Dedifferentiated amniotic fluid mesenchymal stem cell (primary cell): ENCODE measurements at regions not wholly inside any gene's neighbourhood (a gene's known extent, or its start where the extent isn't known, plus 50 kb on each side); places are given as distances from the start of the nearest gene placed in this dataset.
A peak's percentile ranks its signal among the peaks of the same experiment; 100 is the strongest.
"Not testable (repeated sequence)": the region's sequence is repeated elsewhere in the genome, so short reads cannot be mapped to it uniquely, and the experiment has no call there.

ENCODE experiments used
- DNase-seq: peaks from one replicate; pipeline ENCODE4 v3.0.0-alpha.2; 2016; ENCODE audit errors: extremely low spot score

GRCh38 chr6:21334651-21335050, 258.9 kb upstream of the SOX4 start:
- DNase-seq = no peak

DNA sequence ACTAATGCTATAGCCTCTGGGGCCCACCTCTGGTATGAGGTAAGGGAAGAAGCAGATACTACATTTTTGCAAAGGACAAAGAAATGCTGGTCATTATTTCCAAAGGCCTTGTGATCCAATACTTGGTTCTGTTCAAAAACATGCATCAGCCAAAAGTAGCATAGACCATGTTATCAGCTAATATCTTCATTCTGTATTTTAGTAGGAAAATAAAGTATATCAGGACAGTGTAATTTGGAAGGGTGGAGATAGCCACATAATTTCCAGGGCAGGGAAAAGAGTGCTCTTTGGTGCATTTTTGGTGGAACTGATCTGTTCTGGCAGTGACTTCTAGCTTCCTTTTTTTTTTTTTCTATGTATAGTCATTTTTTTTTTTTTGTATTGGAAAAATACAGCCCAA, 258.0 kb upstream of the SOX4 start:
- DNase-seq = no peak

- DNase-seq = no peak
Observed at GRCh38 chr6:21337263-21337662, 256.3 kb upstream of the SOX4 start.

- no peak for DNase-seq
Observed at GRCh38 chr6:21340573-21340972, 253.0 kb upstream of the SOX4 start.

DNA sequence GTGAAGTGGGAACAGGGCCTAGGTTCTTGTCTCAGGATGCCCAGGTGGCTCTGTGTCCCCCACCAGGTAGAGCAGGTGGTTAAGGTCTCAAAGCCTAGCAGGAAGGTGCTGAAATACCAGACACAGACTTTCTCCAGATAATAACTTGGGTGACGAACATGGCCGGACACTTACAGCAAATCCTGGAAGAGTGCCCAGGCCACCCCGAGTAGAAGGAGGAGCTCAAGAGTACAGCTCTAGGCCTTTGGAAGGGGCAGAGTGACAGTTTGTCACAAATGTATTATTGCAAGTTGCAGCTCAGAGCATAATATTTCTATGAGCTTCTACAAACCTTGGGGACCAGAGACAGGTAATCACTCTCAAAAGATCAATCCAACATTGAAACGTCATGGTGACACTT, 251.6 kb upstream of the SOX4 start:
- no peak for DNase-seq

DNA sequence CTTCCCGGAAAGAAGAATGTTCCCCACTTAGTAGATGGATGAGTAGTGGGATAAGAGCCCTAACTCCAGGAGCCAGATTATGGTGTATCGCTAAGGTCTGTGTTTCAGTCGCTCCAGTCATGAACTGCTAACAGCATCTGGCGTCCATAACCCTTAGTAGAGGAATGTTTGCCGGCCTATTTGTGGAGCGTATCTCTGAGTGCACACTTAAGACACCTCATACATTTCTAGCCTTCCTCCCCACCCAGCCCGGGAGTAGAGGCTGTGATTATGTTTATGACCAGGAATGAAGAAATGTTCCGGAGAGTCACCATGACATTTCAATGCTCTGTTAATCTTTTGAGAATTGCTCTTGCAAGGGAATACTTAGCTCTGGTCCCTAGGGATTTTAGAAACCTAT, 251.1 kb upstream of the SOX4 start:
- no peak for DNase-seq

- DNase-seq = not testable (repeated sequence)
Observed at GRCh38 chr6:21345704-21346103, 247.8 kb upstream of the SOX4 start.

DNA sequence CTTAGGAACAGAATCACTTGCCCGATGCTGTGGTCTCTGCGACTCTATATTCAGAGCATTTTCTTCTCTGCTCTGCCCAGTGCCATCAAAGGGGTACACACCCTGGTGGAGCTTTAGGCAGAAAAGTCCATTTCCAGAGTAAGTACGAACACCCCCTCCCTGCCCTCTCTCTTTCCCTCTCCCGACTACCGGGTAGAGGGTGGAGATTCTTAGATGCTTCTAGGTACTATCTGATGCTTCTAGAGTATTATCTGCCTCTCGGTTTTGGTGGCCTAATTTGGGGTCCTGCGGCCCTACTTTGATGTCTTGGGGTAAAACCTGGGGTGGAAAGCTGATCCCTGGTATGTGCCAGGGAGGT, 245.4 kb upstream of the SOX4 start:
- DNase-seq = no peak

- DNase-seq = peak; percentile 63
Observed at GRCh38 chr6:21348504-21349195, 244.9 kb upstream of the SOX4 start.

GRCh38 chr6:21349834-21350233, 243.7 kb upstream of the SOX4 start:
- DNase-seq = no peak

GRCh38 chr6:21350926-21351325, 242.6 kb upstream of the SOX4 start:
- DNase-seq = no peak

DNA sequence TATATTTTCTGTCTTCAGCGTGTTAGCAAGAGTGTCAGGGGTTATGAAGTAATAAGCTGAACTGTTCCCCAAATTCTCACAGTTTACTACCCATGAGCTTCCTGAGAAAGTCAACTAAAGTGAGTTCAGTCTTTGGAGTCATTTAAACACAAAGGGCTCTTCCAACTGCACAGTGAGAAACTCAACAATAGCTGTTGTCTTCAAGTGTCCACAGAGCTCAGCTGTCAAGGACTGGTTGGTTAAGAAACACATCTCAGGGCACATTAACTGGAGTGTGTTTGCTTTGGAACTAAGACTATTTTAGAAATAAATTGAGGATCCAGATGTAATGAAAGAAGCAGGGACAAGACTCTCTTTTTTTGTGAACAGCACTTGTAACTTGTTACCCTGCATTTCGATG, 241.4 kb upstream of the SOX4 start:
- DNase-seq = no peak

- DNase-seq = no peak
Observed at GRCh38 chr6:21354805-21355238, 238.7 kb upstream of the SOX4 start.

GRCh38 chr6:21355638-21356037, 237.9 kb upstream of the SOX4 start:
- DNase-seq = no peak

GRCh38 chr6:21357262-21357661, 236.3 kb upstream of the SOX4 start:
- no peak for DNase-seq

DNA sequence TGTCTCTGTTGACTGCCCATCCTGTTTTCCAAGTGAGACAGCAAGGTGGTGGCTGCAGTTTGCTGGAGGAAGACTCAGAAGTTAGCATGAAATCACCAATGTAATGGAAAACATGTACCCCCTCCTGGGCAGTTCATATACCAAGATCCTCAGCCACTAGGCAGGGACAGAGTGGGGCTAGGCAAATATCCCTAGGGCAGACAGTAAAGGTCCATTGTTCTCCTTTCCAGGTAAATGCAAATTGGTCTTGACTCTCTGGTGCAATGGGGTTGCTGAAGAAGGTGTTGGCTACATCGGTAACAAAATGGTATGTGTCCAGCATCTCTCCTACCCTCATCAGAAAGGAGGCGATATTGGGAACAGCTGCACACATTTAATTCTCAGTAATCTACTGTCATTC, 233.6 kb upstream of the SOX4 start:
- DNase-seq = no peak

DNA sequence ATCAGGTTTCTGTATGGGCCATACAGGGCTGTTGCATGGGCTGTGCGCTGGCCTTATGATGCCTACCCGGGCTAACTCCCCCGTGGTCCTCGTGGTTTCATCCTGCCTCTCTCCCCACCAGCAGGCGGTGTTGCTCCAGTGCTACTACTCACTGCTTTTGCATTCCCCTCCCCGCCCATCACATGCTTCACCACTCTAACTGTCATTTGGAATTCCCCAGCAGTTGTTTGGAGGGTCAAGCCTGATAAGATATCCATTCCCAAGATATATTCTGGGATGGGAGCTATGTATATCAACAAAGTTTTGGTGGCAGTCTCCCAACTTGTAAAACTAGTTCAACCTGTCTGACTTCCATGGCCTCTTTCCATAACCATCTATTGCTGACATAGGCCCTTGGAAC, 233.2 kb upstream of the SOX4 start:
- no peak for DNase-seq

DNA sequence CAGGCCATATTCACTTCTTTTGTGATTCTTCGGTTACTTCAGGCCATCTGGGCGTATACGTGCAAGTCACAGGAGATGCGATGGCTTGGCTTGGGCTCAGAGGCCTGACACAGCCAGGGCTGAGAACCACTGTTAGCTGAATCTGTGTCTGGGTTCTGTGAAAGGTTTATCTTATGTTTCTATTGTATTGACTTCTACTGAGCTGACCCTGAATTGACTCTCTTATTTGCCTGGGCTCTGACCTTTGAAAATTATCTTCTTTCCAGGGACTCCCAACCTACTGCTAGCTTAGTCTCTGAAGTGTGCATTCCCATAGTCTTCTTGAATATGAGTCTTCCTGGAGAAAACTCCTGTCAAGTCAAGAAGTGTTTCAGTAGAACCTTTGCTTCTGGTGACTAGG, 226.4 kb upstream of the SOX4 start:
- DNase-seq = no peak

DNA sequence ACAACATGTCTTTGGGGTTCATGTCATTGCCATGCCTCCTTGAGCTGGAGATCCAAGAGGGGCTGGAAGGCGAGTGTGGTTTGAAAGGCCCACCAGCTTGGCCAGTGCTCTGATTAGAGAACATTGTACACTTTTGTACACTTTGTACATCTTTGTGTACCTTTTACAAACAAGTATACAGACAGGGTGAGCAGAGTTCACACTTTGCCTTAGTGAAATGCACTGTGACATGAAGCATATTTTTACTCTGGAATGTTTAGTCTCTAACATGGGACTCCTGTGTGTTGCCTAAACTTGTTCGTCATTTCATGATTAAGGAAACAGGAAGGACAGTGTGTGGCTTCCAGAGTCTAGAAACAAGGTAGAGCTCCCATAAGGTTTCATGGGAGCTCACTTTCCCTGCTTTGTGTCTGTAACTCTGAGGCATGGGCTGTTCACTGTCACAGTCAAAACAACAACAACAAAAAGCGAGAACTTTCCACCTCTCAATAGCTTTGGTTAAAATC, 225.8 kb upstream of the SOX4 start:
- no peak for DNase-seq

DNA sequence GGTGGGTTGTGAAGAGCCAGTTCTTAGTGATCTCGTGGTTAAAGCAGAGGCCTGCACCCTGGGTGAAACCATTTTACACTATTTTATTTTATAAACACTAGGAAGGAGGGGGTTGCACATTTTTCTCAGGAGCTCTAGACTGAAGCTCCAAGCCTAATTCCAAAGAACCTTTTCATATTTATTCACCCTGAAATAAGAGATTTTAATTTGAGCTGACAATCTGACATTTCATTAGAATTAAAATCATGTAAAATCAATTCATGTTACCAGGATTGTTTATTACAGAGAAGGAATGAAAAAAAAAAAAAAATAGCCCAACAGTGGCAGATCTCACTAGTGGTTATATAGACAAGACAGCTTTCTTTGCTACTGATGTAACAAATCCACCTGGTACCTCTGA, 222.5 kb upstream of the SOX4 start:
- DNase-seq = no peak

DNA sequence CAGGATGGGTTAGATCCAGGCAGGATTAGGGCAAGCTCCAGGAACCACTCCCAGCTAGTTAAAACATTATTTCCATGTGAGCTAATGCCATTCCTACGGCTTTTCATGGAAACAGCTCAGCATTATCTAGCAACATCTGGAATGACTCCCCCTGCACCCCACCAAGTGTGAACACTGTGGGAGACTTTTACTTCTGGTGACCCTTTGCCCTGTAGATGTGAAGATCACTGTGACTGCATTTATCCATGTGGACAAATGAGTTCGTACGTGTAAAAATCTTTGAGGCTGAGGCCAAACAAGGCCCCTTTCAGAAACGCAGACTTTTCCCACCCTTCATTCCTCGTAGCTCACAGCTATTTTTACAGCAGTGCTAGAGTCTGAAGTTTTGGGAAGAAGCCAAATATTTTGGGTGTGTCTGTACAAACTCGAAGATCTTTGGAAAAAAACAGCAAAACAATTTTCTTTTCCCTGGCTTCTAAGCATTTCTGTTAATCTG, 221.8 kb upstream of the SOX4 start:
- DNase-seq = peak; percentile 92

GRCh38 chr6:21375151-21376116, 218.1 kb upstream of the SOX4 start:
- no peak for DNase-seq

DNA sequence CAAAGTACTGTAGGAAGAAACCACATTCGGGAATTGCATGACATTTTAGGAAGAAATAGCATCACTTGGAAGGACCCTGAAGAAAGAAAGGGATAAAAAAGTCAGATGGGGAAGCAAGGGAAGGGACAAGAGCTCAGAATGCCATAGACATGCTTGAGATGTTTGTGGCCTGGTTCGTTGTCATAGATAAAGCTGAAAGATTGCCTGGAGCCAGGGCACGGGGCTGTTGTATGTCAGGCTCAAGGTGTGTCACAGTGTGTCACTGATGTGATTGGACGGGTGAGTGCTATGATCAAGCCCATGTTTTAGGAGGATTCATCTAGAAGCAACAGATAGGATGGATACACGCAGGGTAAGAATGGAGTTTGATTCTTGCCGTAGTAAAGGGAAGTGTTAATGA, 216.2 kb upstream of the SOX4 start:
- no peak for DNase-seq
